Astrocyte of the cerebellum (primary cell): ENCODE measurements at regions not wholly inside any gene's neighbourhood (a gene's known extent, or its start where the extent isn't known, plus 50 kb on each side); places are given as distances from the start of the nearest gene placed in this dataset.

Experiments
- DNase-seq: peaks from one replicate; pipeline ENCODE4 v3.0.0-alpha.2; 2011; ENCODE audit warnings: low read depth
- H3K4me3 ChIP-seq: 2 replicates; pipeline ENCODE4 v1.5.1; 2011; ENCODE audit warnings: mild to moderate bottlenecking, low read depth, low read length, moderate library complexity
- CTCF ChIP-seq: IDR thresholded peaks from 2 replicates; pipeline ENCODE4 v1.5.1; 2012; ENCODE audit warnings: low read length, low read depth, moderate library complexity, mild to moderate bottlenecking; ENCODE audit errors: missing control alignments
- in situ Hi-C: cut with HindIII; loops from 2 replicates; pipeline ENCODE4 v1.10.0; 2017; ENCODE audit warnings: low sequenced_read_pairs

- TF ChIP-seq CTCF, result no peak
- in situ Hi-C loops, result no loop called here
- no peak overlapping the region for H3K4me3 ChIP-seq
- no peak for DNase-seq
Measured at GRCh38 chr9:75713335-75713734, 177.1 kb upstream of the PCSK5 start.

- DNase-seq, result no peak
- in situ Hi-C loops, result no loop called here
- no peak for TF ChIP-seq CTCF
- H3K4me3 ChIP-seq, result no peak overlapping the region
Measured at GRCh38 chr9:75715360-75715759, 175.1 kb upstream of the PCSK5 start.

GRCh38 chr9:75718677-75719076 lies 171.8 kb upstream of the PCSK5 start:
- no peak for TF ChIP-seq CTCF

GRCh38 chr9:75728391-75728790 lies 162.1 kb upstream of the PCSK5 start:
- TF ChIP-seq CTCF, result no peak
- in situ Hi-C loops, result no loop called here
- DNase-seq, result no peak
- H3K4me3 ChIP-seq, result no peak overlapping the region

More at GRCh38 chr9:75718677-75719076, 171.8 kb upstream of the PCSK5 start:
- DNase-seq, result no peak
- in situ Hi-C loops, result no loop called here
- H3K4me3 ChIP-seq, result no peak overlapping the region

GRCh38 chr9:75734802-75735201 lies 155.7 kb upstream of the PCSK5 start:
- DNase-seq, result no peak
- in situ Hi-C loops, result no loop called here
- H3K4me3 ChIP-seq, result no peak overlapping the region
- TF ChIP-seq CTCF, result no peak

GRCh38 chr9:75739884-75740611 lies 150.4 kb upstream of the PCSK5 start:
- in situ Hi-C loops, result no loop called here
- DNase-seq, result no peak
- no peak for TF ChIP-seq CTCF
- H3K4me3 ChIP-seq, result no peak overlapping the region
